SK-N-SH (cell line): ENCODE measurements at regions not wholly inside any gene's neighbourhood (a gene's known extent, or its start where the extent isn't known, plus 50 kb on each side); places are given as distances from the start of the nearest gene placed in this dataset.
"Not testable (repeated sequence)": the region's sequence is repeated elsewhere in the genome, so short reads cannot be mapped to it uniquely, and the experiment has no call there.

ENCODE experiments used
- EP300 ChIP-seq, 2 experiments: IDR thresholded peaks; 2 replicates each; pipeline versions ENCODE4 v1.4.0 to v1.6.1; 2012; ENCODE audit warnings: borderline replicate concordance in 1 of 2, low read depth in 1 of 2, low read length in 1 of 2
- FOXJ3 ChIP-seq: sonication (generic); formaldehyde crosslinking; IDR thresholded peaks from 2 replicates; pipeline ENCODE4 v1.5.1; 2020; ENCODE audit warnings: mild to moderate bottlenecking, missing genetic modification reagents
- FOXM1 ChIP-seq: IDR thresholded peaks from 2 replicates; pipeline ENCODE4 v1.4.0; 2012; ENCODE audit warnings: low read depth, mild to moderate bottlenecking
- POLR2AphosphoS5 ChIP-seq: IDR thresholded peaks from 2 replicates; pipeline ENCODE4 v1.6.1; 2012; ENCODE audit warnings: low read depth, low read length
- RCOR1 ChIP-seq: fragments of 150-350 bp; IDR thresholded peaks from 2 replicates; pipeline ENCODE4 v1.6.1; 2017; ENCODE audit warnings: antibody characterized with exemption, low read length
- TAF1 ChIP-seq: IDR thresholded peaks from 2 replicates; pipeline ENCODE4 v1.6.1; 2012; ENCODE audit warnings: low read depth, mild to moderate bottlenecking, low read length, moderate library complexity, borderline replicate concordance
- TCF12 ChIP-seq: IDR thresholded peaks from 2 replicates; pipeline ENCODE4 v1.4.0; 2012
- YY1 ChIP-seq: IDR thresholded peaks from 2 replicates; pipeline ENCODE4 v1.4.0; 2012; ENCODE audit warnings: low read depth, mild to moderate bottlenecking
- TF ChIP-seq, protein P1 (sequence below): IDR thresholded peaks from 2 replicates; pipeline ENCODE4 v1.6.1; 2012; ENCODE audit warnings: mild to moderate bottlenecking, low read depth, low read length, moderate library complexity
- TF ChIP-seq, protein P2 (sequence below): fragments of 200-600 bp; sonication (generic); IDR thresholded peaks from 2 replicates; pipeline ENCODE4 v1.6.1; 2017; ENCODE audit warnings: antibody characterized with exemption, mild to moderate bottlenecking, moderate library complexity

DNA sequence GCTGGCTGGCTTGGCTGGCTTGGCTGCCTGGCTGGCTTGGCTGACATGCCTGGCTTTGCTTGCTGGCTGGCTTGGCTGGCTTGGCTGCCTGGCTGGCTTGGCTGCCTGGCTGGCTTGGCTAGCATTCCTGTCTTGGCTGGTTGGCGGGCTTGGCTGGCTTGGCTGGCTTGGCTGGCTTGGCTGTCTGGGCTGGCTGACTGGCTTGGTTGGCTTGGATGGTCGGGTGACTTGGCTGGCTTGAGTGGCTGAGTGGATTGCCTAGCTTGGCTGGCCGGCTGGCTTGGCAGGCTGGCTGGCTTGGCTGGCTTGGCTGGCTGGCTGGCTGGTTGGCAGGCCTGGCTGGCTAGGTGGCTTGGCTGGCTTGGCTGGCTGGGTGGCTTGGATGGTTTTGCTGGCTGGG lies 2832.3 kb downstream of the RPIA start:
- not testable (repeated sequence) for TF ChIP-seq TCF12; FOXM1; RCOR1; POLR2AphosphoS5; FOXJ3 (CRISPR knock-in tag); TAF1; EP300 (IDR thresholded peaks at IDR 0.05; ENCODE audit: borderline replicate concordance in 1 of 2, low read depth in 1 of 2, low read length in 1 of 2); YY1
- TF ChIP-seq, protein P1, sequence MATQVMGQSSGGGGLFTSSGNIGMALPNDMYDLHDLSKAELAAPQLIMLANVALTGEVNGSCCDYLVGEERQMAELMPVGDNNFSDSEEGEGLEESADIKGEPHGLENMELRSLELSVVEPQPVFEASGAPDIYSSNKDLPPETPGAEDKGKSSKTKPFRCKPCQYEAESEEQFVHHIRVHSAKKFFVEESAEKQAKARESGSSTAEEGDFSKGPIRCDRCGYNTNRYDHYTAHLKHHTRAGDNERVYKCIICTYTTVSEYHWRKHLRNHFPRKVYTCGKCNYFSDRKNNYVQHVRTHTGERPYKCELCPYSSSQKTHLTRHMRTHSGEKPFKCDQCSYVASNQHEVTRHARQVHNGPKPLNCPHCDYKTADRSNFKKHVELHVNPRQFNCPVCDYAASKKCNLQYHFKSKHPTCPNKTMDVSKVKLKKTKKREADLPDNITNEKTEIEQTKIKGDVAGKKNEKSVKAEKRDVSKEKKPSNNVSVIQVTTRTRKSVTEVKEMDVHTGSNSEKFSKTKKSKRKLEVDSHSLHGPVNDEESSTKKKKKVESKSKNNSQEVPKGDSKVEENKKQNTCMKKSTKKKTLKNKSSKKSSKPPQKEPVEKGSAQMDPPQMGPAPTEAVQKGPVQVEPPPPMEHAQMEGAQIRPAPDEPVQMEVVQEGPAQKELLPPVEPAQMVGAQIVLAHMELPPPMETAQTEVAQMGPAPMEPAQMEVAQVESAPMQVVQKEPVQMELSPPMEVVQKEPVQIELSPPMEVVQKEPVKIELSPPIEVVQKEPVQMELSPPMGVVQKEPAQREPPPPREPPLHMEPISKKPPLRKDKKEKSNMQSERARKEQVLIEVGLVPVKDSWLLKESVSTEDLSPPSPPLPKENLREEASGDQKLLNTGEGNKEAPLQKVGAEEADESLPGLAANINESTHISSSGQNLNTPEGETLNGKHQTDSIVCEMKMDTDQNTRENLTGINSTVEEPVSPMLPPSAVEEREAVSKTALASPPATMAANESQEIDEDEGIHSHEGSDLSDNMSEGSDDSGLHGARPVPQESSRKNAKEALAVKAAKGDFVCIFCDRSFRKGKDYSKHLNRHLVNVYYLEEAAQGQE = not testable (repeated sequence)
- TF ChIP-seq, protein P2, sequence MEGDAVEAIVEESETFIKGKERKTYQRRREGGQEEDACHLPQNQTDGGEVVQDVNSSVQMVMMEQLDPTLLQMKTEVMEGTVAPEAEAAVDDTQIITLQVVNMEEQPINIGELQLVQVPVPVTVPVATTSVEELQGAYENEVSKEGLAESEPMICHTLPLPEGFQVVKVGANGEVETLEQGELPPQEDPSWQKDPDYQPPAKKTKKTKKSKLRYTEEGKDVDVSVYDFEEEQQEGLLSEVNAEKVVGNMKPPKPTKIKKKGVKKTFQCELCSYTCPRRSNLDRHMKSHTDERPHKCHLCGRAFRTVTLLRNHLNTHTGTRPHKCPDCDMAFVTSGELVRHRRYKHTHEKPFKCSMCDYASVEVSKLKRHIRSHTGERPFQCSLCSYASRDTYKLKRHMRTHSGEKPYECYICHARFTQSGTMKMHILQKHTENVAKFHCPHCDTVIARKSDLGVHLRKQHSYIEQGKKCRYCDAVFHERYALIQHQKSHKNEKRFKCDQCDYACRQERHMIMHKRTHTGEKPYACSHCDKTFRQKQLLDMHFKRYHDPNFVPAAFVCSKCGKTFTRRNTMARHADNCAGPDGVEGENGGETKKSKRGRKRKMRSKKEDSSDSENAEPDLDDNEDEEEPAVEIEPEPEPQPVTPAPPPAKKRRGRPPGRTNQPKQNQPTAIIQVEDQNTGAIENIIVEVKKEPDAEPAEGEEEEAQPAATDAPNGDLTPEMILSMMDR = not testable (repeated sequence)
